Activated CD4-positive, alpha-beta T cell treated with anti-CD3 and anti-CD28 coated beads for 1 hour (primary cell): ENCODE measurements at regions not wholly inside any gene's neighbourhood (a gene's known extent, or its start where the extent isn't known, plus 50 kb on each side); places are given as distances from the start of the nearest gene placed in this dataset.
"Not testable (repeated sequence)": the region's sequence is repeated elsewhere in the genome, so short reads cannot be mapped to it uniquely, and the experiment has no call there.

ENCODE experiments used
- DNase-seq: peaks from one replicate; pipeline ENCODE4 v3.0.0-alpha.2; 2020

DNA sequence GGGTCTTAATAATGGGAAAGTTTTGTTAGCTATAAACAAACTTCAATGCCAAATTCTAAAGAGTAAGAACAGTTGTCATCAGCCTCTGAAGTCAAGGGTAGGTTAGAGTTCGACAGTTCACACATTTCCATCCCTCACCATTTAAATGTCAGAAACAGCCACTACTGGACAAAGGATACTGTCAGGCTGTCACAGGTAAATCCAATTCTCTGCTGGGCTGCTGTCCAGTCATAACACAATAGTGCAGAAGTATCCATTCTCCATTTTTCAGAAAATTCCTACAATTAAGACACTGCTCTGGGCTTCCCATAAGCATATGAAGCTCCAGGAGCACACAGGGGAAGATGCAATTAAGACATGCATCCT is 221.4 kb downstream of the RPS29 start:
- no peak for DNase-seq

DNA sequence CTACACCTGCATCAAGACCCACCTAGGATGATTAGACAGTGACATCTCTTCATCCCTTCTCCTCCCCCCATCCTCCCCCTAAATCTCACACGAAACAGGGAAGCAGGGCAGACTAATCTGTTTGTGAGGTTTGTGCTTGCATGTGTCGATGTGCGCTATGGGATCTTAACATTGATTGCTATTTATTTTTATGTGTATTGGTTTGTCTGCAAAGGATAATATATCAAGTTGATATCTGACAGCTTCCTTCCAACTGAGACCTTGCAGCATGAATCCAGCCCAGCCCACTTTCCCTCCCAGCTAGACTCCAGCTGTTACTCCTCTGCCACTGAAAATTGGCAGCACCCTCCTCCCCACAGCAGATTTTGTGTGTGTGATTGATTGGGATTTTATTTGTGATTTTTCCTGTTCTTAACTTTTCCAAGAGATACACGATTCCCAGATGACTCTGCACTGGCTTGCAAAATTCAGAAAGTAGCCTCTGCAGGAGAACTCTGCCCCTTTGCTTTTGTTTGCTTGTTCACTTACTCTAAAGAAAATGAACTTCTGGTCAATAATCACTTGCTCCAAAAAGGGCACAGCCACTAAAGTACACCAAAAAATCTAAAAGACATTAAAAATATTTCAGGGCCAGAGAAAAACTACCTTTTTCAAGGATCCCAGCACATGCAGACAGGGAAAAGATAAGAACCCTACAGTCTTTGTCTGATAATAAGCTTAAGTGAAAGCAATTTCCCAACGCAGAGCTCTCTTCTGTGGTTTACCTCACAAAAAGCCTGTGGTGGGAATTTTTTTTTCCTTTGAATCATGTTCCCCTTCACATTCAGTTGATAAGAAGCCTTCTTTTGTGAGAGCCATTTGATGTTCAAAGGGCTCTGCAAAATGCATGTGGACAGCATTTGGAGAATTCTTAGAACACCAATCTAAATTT is 222.1 kb downstream of the RPS29 start:
- no peak for DNase-seq

DNA sequence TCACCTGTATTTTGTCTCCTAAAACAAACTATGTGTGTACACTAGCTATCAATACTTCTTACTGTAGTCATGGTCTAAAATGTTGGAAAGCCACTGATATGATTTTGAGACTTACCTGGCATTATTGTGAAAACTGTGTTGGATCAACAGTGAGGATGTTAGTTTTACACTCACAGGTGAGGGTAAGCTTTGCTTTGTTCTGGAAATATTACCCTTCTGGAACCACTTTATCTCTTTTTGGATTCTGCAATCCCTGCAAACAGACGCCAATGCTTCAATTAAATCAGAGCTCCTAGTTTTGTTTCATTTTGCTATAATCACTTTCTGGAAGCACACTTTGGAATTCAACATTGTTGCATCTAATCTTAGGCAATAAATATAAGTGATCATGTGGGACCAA is 223.3 kb downstream of the RPS29 start:
- no peak for DNase-seq

DNA sequence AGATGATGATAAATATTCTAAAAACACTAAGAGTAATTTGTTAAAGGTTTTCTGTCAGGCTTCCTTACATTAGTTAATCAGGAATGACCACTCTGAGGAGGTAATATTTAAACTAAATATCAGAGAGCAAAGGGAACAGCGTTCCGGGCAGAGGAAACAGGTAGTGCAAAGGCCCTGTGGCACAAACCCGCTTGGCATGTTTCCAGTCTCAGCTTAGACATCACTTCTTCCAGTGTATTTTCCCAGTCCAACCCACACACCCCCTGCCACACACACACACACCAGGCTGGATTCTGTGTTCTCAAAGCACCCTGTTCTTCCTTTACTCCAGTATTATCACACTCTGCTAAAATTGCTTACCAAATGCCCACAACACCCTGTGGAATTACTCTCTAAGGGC is 247.1 kb downstream of the RPS29 start:
- no peak for DNase-seq

DNA sequence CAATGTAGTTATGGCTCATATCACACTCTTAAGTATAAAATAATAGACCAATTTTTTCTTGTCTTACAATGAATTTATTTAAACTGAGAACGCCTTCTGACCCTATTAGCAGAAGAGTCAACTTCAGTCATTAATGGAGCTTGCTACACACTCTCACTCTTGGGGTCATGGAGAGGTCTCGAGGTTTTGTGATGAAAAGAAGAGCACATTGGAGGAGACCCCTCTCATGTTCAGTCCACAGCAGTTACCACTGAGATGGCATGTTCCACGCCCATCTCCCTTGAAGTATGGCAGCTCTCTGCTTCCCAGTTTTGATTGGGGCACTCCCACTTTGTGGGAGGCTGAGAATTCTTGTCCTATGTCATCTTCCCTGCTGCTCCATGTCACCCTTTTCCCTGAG is 266.4 kb downstream of the RPS29 start:
- DNase-seq = no peak

DNA sequence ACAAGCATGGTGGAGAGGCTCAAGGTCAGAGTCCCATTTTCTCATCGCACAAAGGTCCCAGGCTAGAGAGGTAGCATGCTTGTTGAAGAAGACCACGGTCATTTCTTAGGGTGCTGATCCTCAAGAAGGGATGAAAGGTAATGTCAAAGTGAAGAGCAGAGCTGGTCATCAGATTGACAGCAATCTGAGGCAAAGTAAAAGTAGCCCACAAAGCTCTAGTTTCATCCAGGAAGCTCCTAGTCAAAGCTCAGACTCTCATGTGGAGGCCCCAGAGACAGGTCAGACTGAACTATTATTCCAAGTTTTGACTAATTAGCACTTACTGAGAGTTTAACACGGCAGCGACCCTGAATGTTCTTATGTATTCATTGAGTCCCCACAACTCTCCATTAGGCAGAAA is 270.6 kb downstream of the RPS29 start:
- DNase-seq = no peak

DNA sequence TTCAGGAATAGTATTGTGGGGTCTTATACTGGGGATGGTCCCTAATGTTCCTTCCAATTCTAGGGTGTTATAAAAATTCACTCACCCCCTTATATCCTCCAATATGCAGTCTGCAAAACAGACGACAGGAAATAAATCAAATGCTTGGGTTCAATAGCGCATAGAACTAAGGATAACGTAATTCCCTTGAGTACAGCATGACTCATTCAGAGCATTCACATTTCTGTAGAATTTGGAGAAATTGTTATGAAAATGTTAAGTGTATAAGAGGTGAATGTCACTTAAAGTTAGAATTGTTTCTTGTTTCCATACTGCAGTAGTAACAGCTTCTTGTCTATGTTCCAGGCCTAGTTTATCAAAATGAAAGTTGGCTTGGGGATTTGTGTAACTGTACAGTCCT is 271.4 kb downstream of the RPS29 start:
- no peak for DNase-seq

DNA sequence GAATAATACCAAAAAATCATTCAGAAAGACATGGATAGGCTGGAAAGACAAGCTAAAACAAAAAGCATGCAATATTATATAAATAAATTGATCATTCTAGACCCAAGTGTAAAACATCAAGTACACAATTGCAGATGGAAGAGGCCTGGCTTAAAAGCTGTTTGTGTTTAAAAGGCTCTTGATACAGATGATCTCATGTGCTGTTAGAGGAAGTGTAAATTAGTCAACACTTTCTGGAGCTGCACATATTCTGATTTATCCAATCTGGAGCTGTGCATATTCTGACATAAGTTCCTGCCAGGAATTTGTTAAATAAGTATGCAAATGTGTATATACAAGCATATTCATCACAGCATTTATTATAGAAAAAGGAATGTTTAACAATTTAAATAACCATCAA is 273.1 kb downstream of the RPS29 start:
- DNase-seq = no peak

DNA sequence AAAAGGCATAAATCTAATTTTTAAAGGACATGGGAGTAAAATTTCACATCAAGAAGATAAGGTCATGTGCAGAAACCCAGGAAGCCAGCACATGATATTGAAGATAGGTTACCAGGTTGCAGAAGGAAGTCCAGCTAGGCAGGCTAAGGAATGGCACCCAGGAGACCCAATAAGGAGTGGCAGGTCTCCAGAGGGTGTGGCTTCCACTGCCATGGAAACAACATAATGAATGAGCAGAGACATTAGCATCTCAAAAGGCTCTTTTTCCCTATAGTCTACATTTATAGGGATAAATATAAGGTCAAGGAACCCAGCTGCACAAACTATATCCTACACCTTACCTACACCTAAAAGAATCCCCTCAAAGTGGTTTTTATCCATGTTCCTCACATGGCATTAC is 275.9 kb downstream of the RPS29 start:
- DNase-seq = no peak

DNA sequence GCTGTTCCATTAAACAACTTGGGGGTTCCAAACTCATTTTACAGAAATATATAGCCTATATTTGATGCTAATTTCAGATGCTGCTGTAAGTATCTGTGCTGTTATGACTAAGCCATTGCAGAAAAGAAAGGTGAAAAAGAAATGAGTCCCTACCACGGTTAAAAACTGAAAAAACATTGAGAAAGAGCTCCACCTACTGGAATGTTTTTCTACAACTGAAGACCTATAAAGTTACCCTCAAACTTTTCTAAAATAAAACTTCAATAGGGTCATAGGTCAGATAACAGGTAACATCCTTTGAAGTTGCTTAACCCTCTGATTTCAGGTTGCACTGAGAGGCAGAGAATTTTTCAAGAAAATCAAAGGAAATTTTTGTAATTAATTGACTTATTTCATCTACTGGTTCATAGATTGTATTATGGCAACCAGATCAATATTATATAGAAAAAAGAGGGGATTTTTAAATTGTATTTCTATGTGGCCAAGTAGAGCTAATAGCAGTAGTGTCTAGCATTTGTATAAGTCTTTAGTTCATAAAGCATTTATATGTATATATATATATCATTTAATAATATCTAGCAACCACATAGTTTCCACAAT is 279.9 kb downstream of the RPS29 start:
- DNase-seq = no peak

DNA sequence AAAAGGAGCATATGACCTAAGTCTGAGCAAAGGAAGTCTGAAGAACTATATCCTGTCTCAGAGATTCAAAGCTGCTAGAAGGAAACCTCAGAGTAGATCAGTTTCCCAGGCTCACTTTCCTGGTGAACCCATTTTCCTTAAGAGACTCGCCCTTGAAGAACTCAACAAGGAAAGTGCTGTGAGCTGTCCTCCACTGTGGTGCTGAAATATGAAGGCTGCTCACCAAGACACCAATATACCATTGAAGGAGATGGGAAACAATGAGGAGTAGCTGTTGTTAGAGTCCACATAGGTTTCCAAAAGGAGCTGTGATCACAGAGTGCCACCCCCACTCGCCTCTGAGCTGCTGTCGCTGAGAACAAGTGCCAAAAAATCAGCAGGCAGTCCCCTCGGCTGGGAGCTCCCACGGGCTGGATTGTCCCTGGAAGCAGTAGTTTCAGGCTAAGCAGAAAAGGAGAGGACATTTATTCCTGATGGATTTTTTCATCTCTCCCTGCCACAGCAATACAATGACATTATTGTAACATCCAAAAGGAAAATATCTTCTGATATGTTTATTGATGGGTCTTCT is 282.1 kb downstream of the RPS29 start:
- DNase-seq = no peak

DNA sequence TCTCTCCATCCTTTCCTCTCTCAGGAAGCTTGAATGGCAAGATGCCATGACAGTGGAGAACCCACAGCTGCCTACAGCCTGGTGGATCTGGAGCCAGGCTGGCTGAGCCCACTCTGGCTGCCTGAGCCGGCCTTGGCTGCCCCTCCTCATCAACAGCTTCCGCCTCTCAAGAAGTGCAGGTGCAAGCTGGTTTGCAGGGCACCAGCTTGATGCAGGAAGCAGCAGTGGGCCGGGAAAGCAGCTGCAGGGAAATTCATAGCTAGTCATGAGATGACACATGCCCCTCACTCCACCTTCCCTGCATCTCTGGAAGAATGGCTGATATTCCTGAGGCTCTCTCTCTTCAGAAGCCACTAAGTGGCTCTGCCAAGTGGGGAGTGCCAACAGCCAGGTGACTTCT is 289.1 kb downstream of the RPS29 start:
- no peak for DNase-seq

DNA sequence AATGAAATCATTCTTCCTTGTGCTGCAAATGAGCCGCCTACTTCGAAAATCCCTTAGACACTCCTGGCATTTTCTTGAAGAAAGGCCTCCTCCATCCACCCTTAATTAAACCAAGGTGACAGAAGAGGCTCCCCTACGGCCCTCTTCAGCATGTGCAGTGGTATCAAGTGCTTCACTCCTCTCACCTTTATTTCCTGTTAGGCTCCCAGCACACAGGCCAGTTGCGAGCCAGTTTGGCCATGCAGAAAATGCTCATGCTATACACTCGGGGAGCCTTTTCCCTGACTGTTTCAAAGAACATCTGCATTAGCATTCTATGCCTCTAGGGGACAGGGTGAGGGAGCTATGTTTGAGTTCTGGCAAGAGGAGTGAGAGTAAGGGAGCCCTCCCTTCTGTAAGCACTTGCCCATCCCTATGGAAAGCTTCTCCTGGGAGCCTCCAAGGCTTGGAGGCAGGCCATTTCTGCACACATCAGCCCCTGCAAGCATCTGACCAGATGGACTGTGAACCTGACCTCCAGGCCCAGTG is 291.5 kb downstream of the RPS29 start:
- DNase-seq = no peak

DNA sequence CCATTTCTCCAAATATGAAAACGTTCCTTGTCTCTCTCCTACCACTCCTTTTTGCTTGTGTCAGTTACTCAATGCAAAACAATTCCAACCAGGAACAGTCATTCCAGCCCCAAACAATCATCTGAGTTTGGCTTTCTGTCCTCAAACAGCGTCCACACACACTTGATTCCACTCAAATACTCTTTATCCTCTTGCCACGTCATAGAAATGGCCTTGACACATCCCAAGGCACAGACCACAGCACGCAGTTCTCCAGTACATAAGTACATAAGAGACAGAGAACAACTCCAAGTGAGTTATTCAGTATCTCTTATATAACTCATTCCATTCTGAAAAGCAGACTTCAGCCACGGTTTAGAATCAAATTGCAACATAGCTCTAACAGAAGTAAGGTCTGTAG is 299.2 kb downstream of the RPS29 start:
- DNase-seq = no peak

DNA sequence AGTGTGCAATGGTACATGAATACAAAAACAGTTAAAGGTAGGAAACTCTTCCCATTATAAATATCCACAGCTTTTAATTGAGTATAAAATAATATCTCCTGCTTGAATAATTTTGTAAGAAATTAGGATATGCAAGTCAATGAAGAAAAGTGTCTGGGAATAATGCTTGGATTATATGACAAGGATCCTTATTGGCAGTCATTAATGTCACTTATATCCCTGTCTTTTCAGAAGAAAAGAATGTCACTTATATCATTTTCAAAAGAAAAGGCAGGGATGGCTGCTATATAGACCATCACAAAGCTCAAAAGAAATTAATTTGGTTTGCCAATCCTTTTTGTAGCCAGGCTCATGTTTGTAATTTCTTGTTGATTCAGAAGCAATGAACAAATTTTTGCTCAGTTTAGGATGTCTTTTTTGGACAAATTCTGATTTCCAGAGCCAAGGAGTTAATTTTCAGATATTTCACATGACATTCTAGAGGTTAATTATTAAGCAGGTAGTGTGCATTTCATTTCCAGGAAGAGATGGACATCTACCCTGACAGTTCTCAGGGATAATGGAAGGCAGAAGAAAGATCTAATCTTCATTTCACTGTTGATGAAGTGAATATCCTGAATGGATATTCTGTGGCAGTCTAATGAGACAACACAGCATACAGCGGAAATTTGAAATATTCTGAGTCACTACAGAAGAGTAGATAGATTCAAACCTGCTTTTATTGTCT is 299.8 kb downstream of the RPS29 start:
- no peak for DNase-seq

DNA sequence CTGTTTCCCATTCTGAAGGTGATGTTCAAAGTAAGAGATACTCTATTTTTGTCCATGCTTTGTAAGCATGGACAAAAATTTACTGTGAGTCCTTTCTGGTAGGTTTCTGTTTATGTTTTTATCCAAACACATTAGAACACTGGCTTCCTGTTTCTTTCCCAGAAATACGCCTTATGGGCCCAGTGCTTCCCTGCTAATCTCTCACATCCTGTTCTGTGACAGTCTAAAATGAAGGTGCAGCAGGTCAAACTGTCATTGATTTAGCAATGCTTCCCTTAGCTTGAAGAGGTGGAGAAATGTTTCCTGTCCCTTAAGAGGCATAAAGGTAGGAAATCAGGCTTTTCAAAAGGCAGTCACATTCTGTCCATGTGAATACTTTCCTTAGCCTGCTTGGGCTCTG is 305.6 kb downstream of the RPS29 start:
- no peak for DNase-seq

DNA sequence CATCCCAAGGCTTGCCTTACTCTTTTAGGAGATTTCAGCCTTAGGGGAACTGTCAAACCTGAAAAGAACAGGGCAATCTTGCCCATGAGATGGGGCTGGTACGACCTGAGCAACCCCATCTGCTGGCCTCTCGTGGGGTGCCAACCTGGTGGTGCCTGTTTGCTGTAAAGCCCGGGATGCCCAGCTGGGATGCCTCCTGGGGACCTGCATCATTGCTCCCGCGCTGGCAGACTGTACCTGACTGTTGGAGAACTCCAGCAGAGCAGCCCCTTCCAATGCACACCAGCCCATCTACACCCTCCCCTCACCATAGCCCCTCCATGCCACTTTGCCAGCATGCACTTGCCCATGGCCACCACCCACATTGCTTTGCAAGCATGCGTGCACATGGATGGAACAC is 335.7 kb downstream of the RPS29 start:
- no peak for DNase-seq

DNA sequence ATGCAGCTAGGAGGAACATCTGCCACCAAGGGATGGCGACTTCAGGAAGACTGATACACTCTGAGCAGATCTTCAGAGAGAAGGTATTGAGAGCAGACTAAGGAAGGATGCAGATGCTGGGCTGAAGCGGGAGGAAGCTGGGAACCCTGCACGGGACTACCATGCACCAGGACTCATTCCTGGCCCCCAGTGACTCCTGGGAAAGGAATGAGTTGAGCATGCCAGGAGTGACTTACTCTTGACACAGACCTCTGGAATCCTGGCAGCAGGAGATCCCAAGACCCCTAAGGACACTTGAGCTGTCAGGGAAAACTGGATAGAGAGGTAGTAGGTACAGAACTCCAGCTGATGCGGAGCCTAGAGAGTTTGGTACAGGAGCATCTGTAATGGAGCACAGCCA is 336.1 kb downstream of the RPS29 start:
- DNase-seq = no peak

DNA sequence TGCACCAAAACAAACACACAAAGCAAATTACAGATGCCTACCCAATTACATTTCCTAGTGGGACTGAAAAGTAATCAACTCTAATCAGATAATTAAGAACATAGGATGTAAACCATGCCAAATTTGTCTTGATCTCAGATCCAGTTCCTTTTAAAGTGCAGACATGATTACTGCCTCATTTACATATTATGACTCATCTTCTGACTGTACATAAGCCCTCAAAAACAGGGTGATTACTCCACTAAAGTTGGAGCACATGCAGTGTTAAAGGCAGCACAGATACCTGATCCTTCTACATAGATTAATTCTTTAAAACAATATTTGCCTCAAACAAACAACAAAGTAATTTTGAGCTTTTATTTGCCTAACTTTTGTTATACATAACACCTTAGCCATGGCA is 337.2 kb downstream of the RPS29 start:
- DNase-seq = no peak

DNA sequence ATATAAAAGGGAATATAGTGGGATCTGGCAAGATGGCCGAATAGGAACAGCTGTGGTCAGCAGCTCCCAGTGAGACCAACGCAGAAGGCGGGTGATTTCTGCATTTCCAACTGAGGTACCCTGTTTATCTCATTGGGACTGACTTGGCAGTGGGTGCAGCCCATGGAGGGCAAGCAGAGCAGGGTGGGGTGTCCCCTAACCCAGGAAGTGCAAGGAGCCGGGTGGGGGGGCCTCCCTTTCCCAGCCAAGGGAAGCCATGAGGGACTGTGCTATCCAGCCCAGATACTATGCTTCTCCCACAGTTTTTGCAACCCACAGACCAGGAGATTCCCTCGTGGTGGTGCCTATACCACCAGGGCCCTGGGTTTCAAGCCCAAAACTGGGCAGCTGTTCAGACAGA is 342.4 kb downstream of the RPS29 start:
- not testable (repeated sequence) for DNase-seq

DNA sequence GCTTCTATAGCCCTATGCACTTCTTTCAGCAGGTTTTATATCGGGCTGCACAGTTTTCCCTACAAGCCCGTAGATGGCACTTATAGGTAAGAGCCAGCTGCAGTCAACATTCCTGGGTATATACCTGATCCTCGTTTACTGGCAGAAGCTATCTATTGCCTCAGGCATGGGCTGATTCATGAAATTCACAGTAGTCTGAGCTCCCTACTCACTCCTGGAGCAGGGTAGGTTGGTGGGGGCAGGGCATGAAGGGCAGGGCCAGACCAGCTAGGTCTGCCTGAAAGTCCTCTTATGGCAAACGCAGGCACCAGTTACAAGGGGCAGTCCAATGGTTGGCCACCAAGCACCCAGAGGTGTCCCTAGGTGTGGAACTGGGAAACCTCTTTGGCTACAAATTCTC is 345.8 kb downstream of the RPS29 start:
- DNase-seq = no peak

DNA sequence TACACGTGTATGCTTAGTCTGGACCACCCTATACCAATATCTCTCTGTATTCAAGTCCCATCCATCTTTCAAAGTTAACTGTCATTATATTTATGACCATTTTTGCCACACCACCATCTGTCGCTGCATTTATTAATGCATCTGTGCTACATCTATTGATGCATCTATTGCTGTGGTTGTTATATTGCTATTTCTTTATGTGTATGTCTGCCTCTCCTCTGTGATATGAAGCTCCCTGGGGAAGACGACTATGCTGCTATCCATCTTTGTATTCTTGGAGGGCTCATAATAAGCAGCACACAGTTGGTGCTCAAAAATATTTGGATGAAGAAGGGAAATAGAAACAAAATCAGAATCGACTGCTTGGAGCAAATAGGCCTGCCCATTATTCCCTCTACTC is 357.6 kb downstream of the RPS29 start:
- DNase-seq = no peak

DNA sequence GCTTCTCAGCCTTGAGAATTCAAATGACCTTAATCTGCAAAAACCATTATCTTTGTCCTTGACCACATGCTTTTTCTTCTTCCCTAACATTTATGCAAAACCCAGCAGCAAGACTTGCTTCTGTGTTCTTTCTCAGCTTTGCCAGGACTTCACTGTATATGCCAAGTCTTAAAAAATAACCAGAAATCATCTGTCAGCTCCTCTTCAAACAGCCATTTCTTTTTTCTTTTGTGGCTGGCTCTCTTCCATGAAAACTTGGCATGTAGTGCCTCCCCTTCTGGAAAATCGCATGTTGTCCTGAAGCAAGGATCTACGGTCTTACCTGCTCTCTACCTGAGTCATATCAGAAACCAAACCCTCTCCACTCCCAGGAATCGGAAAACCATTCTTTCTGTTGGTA is 364.9 kb downstream of the RPS29 start:
- no peak for DNase-seq

DNA sequence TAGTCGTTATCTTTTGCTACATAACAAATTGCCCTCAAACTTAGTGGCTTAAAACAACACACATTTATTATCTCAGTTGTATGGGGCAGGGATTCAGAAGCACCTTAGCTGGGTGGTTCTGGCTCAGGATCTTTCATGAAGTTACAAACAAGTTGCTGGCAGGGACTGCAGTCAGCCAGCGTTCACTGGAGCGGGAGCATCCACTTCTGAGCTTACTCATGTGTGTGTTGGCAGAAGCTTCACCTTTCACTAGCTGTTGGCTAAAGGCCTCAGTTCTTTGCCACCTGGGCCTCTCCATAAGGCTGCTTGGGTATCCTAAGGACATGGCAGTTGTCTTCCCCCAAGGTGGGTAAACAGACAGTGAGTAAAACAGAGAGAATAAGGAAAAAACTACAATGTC is 365.7 kb downstream of the RPS29 start:
- no peak for DNase-seq
